K562 (cell line): ENCODE measurements at regions not wholly inside any gene's neighbourhood (a gene's known extent, or its start where the extent isn't known, plus 50 kb on each side); places are given as distances from the start of the nearest gene placed in this dataset.

ENCODE experiments used
- ATAC-seq: fragments of 200-7000 bp; cut with Tn5 transposase; 3 replicates; pipeline ENCODE4 v1.9.1; 2020; ENCODE audit warnings: moderate library complexity
- BruUV-seq: library from RNA; stranded (reverse); fragments of 400-500 nt; replicated peaks from 2 replicates; lab custom pipeline; 2021; lab: Mats Ljungman, UMichigan
- CTCF ChIA-PET: fragments of 300-600 bp; formaldehyde crosslinking; extraction: SDS; loops from one replicate; lab custom pipeline; 2021; ENCODE audit warnings: low intra/inter-chr PET ratio; lab: Yijun Ruan, JAX
- POLR2A ChIA-PET: fragments of 300-600, 350-650 bp; sonication (Branson Sonifier 250); formaldehyde crosslinking; extraction: SDS; loops from one replicate; lab custom pipeline; 2021; ENCODE audit warnings: antibody characterized with exemption, inconsistent platforms; lab: Yijun Ruan, JAX
- DNase-seq, 4 experiments: peaks; one replicate each; pipeline versions ENCODE4 v3.0.0 to v3.0.0-alpha.2; 2011 to 2018; ENCODE audit warnings: low spot score in 3 of 4, mixed read lengths in 3 of 4; ENCODE audit errors: extremely low read depth in 1 of 4
- FAIRE-seq: peaks from 2 replicates; lab custom pipeline; 2011; peaks lifted over from hg19 to GRCh38; lab: Jason Lieb, UNC
- H2AFZ ChIP-seq: 2 replicates; pipeline ENCODE4 v1.6.0; 2011; ENCODE audit warnings: low read depth, low read length, control low read depth, inconsistent platforms
- H3K27ac ChIP-seq: fragments of 200-600 bp; 3 replicates; pipeline ENCODE4 v1.8.0; 2011; ENCODE audit warnings: low read depth, mild to moderate bottlenecking, control low read depth, inconsistent platforms, low read length, moderate library complexity, mixed read lengths; ENCODE audit errors: extremely low read depth
- H3K27me3 ChIP-seq, 2 experiments: fragments of 300-600 bp in 1 of 2; 2 replicates in 1 of 2; 3 replicates in 1 of 2; pipeline versions ENCODE4 v1.6.0 to v1.8.0; 2011; ENCODE audit warnings: inconsistent platforms in 2 of 2, low read length in 2 of 2, mild to moderate bottlenecking in 1 of 2, mixed read lengths in 1 of 2, moderate library complexity in 1 of 2; ENCODE audit not compliant: control insufficient read depth in 2 of 2, insufficient read depth in 2 of 2
- H3K36me3 ChIP-seq: fragments of 300-600 bp; 3 replicates; pipeline ENCODE4 v1.8.0; 2011; ENCODE audit warnings: mild to moderate bottlenecking, low read length, inconsistent platforms; ENCODE audit not compliant: control insufficient read depth, insufficient read depth
- H3K4me1 ChIP-seq, 2 experiments: fragments of 200-600 bp in 1 of 2; replicated peaks in 1 of 2; 2 replicates in 1 of 2; 3 replicates in 1 of 2; pipeline versions ENCODE4 v1.5.1 to v1.8.0; 2011; ENCODE audit warnings: inconsistent platforms in 2 of 2, low read length in 2 of 2, mild to moderate bottlenecking in 1 of 2, mixed read lengths in 1 of 2, moderate library complexity in 1 of 2; ENCODE audit not compliant: control insufficient read depth in 2 of 2, insufficient read depth in 2 of 2
- H3K4me2 ChIP-seq: 2 replicates; pipeline ENCODE4 v1.6.1; 2011; ENCODE audit warnings: low read length, control low read depth, inconsistent platforms, mixed read lengths; ENCODE audit not compliant: insufficient read depth
- H3K4me3 ChIP-seq: fragments of 200-600 bp; sonication (generic), shearing (Covaris generic); 2 replicates; pipeline ENCODE4 v1.5.1; 2016; ENCODE audit warnings: control low read depth, inconsistent platforms
- H3K79me2 ChIP-seq: fragments of 200-600 bp; 3 replicates; pipeline ENCODE4 v1.8.0; 2011; ENCODE audit warnings: low read length, inconsistent platforms; ENCODE audit not compliant: control insufficient read depth, insufficient read depth
- H3K9ac ChIP-seq, 2 experiments: 2 replicates each; pipeline versions ENCODE4 v1.6.0 to v1.6.1; 2011; ENCODE audit warnings: low read depth in 2 of 2, low read length in 2 of 2, control low read depth in 1 of 2, inconsistent platforms in 1 of 2, mild to moderate bottlenecking in 1 of 2, mixed read lengths in 1 of 2; ENCODE audit not compliant: insufficient read depth in 1 of 2
- H3K9me1 ChIP-seq: one replicate; pipeline ENCODE4 v1.6.0; 2011; ENCODE audit warnings: inconsistent platforms, mild to moderate bottlenecking, low read length, moderate library complexity; ENCODE audit not compliant: control insufficient read depth, insufficient read depth
- H3K9me3 ChIP-seq: replicated peaks from 2 replicates; pipeline ENCODE4 v1.5.1; 2011; ENCODE audit warnings: low read depth, low read length, inconsistent platforms; ENCODE audit not compliant: control insufficient read depth, insufficient read depth
- H4K20me1 ChIP-seq: replicated peaks from 2 replicates; pipeline ENCODE4 v1.6.1; 2011; ENCODE audit warnings: low read length, inconsistent platforms, mixed read lengths; ENCODE audit not compliant: control insufficient read depth, insufficient read depth
- COPS2 ChIP-seq: fragments of 450-650 bp; conservative IDR thresholded peaks from 2 replicates; pipeline ENCODE4 v1.6.1; 2016; ENCODE audit warnings: mild to moderate bottlenecking, moderate library complexity
- HEY1 ChIP-seq: fragments of 250-450 bp; sonication (Bioruptor Pico); IDR thresholded peaks from 2 replicates; pipeline ENCODE4 v1.5.0; 2020; ENCODE audit warnings: mild to moderate bottlenecking, moderate library complexity, borderline replicate concordance
- NR2C1 ChIP-seq, 2 experiments: fragments of 450-650 bp; IDR thresholded peaks; 2 replicates each; pipeline ENCODE4 v1.6.1; 2017; ENCODE audit warnings: mild to moderate bottlenecking in 2 of 2, antibody characterized with exemption in 1 of 2, inconsistent platforms in 1 of 2, missing compliant biosample characterization in 1 of 2, missing genetic modification characterization in 1 of 2
- RFX5 ChIP-seq: IDR thresholded peaks from 2 replicates; pipeline ENCODE4 v1.6.1; 2011; ENCODE audit warnings: low read depth, mild to moderate bottlenecking, improper control_type of control experiment, low read length
- SMARCA5 ChIP-seq: fragments of 450-650 bp; IDR thresholded peaks from 2 replicates; pipeline ENCODE4 v1.6.1; 2016
- TAF15 ChIP-seq: fragments of 200-400 bp; formaldehyde crosslinking; IDR thresholded peaks from 2 replicates; pipeline ENCODE4 v1.6.1; 2017; ENCODE audit warnings: mild to moderate bottlenecking, low read depth, low read length, moderate library complexity
- TCF7 ChIP-seq: sonication (generic); IDR thresholded peaks from 2 replicates; pipeline ENCODE4 v1.6.1; 2016; ENCODE audit warnings: antibody characterized with exemption, borderline replicate concordance
- XRCC5 ChIP-seq: fragments of 200-400 bp; formaldehyde crosslinking; IDR thresholded peaks from 2 replicates; pipeline ENCODE4 v1.6.1; 2017; ENCODE audit warnings: low read depth, mild to moderate bottlenecking, low read length
- ZNF589 ChIP-seq: fragments of 200-800 bp; sonication (Bioruptor generic); IDR thresholded peaks from 2 replicates; pipeline ENCODE4 v1.6.1; 2016; ENCODE audit warnings: low read depth, missing genetic modification characterization, missing compliant biosample characterization
- WGBS: fragments of 100-300 bp; shearing (Covaris generic); methylation state at CpG from one replicate; pipeline ENCODE4 v1.1.6; 2016; ENCODE audit warnings: low coverage, mixed read lengths; ENCODE audit not compliant: insufficient coverage; ENCODE audit errors: missing lambda C conversion rate; 5-methylcytosine and 5-hydroxymethylcytosine counted together
- in situ Hi-C: fragments of 300-500 bp; cut with MboI; formaldehyde crosslinking; loops from 4 replicates; pipeline ENCODE4 v1.15.0; 2018; ENCODE audit warnings: inconsistent platforms, mixed read lengths
- intact Hi-C: fragments of 100-400 bp; cut with micrococcal nuclease; formaldehyde crosslinking; loops from 2 replicates; pipeline ENCODE4 v1.14.2; 2022
- TF ChIP-seq, protein P1 (sequence below): fragments of 450-650 bp; formaldehyde crosslinking; IDR thresholded peaks from 2 replicates; pipeline ENCODE4 v1.4.0; 2020; ENCODE audit warnings: mild to moderate bottlenecking, moderate library complexity
- TF ChIP-seq, protein P2 (sequence below): IDR thresholded peaks from 2 replicates; pipeline ENCODE4 v1.6.1; 2011; ENCODE audit not compliant: insufficient read length; ENCODE audit errors: extremely low read depth
- TF ChIP-seq, protein P3 (sequence below): sonication (generic); formaldehyde crosslinking; IDR thresholded peaks from 2 replicates; pipeline ENCODE4 v1.8.1; 2022; ENCODE audit warnings: missing genetic modification reagents
- TF ChIP-seq, protein P4 (sequence below): fragments of 450-650 bp; IDR thresholded peaks from 2 replicates; pipeline ENCODE4 v1.6.1; 2018; ENCODE audit not compliant: partially characterized antibody
- TF ChIP-seq, protein P5 (sequence below): IDR thresholded peaks from 3 replicates; pipeline ENCODE4 v1.6.1; 2011; ENCODE audit warnings: borderline replicate concordance, mild to moderate bottlenecking; ENCODE audit not compliant: insufficient read length, insufficient read depth

DNA sequence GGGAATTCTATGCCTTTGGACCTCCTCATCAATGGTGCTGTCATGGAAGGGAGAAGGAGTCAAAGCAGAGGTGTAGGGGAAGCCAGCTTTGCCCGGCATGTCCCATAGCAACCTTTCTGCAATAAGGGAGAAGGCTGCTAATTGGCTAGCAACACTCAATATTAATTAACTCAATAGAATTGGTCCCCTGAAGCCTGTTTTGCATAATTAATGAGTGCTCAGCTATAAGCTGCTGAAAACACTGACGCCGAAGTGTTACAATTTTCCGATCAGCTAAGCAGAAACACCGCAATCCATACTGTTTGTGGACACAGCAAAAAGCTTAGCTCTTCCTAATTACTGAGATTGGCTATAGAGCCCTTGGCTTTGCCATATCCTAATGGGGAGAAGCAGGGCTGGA lies 245.0 kb downstream of the CSNK2A3 start:
- H2AFZ ChIP-seq = no peak overlapping the region
- CTCF ChIA-PET = no interaction called here
- no peak overlapping the region for H3K4me2 ChIP-seq
- H3K4me3 ChIP-seq = no peak overlapping the region
- H4K20me1 ChIP-seq = no peaks in the 10 kb centered on the region
- POLR2A ChIA-PET = interaction anchor here (0.6 kb wide), 1 partner anchor 459 kb away, joined by 4 read pairs; no protein-coding TSS in a partner anchor
- no TSS peak for BruUV-seq
- ATAC-seq = no peak
- no peaks in the 10 kb centered on the region for H3K4me1 ChIP-seq
- no peaks in the 10 kb centered on the region for H3K79me2 ChIP-seq
- H3K9me3 ChIP-seq = no peaks in the 10 kb centered on the region
- FAIRE-seq = no peak
- H3K27me3 ChIP-seq = peaks cover 0 to 5% of the 10 kb centered on the region in 2 experiments; a peak in 2 of 5 replicates
- TF ChIP-seq ZNF589 (no peak), XRCC5 (no peak), COPS2 (no peak), RFX5 (no peak), NR2C1 (IDR thresholded peaks at IDR 0.05) (no peak), NR2C1 (tag; IDR thresholded peaks at IDR 0.05) (no peak), HEY1 (no peak), TCF7 (no peak), TAF15 (no peak), SMARCA5 (no peak)
- TF ChIP-seq, protein P1, sequence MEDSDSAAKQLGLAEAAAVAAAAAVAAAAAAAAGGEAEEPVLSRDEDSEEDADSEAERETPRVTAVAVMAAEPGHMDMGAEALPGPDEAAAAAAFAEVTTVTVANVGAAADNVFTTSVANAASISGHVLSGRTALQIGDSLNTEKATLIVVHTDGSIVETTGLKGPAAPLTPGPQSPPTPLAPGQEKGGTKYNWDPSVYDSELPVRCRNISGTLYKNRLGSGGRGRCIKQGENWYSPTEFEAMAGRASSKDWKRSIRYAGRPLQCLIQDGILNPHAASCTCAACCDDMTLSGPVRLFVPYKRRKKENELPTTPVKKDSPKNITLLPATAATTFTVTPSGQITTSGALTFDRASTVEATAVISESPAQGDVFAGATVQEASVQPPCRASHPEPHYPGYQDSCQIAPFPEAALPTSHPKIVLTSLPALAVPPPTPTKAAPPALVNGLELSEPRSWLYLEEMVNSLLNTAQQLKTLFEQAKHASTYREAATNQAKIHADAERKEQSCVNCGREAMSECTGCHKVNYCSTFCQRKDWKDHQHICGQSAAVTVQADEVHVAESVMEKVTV (CRISPR knock-in tag) = no peak
- TF ChIP-seq, protein P2, sequence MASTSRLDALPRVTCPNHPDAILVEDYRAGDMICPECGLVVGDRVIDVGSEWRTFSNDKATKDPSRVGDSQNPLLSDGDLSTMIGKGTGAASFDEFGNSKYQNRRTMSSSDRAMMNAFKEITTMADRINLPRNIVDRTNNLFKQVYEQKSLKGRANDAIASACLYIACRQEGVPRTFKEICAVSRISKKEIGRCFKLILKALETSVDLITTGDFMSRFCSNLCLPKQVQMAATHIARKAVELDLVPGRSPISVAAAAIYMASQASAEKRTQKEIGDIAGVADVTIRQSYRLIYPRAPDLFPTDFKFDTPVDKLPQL = no peak
- TF ChIP-seq, protein P3, sequence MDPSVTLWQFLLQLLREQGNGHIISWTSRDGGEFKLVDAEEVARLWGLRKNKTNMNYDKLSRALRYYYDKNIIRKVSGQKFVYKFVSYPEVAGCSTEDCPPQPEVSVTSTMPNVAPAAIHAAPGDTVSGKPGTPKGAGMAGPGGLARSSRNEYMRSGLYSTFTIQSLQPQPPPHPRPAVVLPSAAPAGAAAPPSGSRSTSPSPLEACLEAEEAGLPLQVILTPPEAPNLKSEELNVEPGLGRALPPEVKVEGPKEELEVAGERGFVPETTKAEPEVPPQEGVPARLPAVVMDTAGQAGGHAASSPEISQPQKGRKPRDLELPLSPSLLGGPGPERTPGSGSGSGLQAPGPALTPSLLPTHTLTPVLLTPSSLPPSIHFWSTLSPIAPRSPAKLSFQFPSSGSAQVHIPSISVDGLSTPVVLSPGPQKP = no peak
- TF ChIP-seq, protein P4, sequence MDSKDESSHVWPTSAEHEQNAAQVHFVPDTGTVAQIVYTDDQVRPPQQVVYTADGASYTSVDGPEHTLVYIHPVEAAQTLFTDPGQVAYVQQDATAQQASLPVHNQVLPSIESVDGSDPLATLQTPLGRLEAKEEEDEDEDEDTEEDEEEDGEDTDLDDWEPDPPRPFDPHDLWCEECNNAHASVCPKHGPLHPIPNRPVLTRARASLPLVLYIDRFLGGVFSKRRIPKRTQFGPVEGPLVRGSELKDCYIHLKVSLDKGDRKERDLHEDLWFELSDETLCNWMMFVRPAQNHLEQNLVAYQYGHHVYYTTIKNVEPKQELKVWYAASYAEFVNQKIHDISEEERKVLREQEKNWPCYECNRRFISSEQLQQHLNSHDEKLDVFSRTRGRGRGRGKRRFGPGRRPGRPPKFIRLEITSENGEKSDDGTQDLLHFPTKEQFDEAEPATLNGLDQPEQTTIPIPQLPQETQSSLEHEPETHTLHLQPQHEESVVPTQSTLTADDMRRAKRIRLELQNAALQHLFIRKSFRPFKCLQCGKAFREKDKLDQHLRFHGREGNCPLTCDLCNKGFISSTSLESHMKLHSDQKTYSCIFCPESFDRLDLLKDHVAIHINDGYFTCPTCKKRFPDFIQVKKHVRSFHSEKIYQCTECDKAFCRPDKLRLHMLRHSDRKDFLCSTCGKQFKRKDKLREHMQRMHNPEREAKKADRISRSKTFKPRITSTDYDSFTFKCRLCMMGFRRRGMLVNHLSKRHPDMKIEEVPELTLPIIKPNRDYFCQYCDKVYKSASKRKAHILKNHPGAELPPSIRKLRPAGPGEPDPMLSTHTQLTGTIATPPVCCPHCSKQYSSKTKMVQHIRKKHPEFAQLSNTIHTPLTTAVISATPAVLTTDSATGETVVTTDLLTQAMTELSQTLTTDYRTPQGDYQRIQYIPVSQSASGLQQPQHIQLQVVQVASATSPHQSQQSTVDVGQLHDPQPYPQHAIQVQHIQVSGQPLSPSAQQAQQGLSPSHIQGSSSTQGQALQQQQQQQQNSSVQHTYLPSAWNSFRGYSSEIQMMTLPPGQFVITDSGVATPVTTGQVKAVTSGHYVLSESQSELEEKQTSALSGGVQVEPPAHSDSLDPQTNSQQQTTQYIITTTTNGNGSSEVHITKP = no peak
- TF ChIP-seq, protein P5, sequence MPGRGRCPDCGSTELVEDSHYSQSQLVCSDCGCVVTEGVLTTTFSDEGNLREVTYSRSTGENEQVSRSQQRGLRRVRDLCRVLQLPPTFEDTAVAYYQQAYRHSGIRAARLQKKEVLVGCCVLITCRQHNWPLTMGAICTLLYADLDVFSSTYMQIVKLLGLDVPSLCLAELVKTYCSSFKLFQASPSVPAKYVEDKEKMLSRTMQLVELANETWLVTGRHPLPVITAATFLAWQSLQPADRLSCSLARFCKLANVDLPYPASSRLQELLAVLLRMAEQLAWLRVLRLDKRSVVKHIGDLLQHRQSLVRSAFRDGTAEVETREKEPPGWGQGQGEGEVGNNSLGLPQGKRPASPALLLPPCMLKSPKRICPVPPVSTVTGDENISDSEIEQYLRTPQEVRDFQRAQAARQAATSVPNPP = no peak
- H3K36me3 ChIP-seq = no peaks in the 10 kb centered on the region
- in situ Hi-C loops = no loop called here
- H3K9ac ChIP-seq = no peak overlapping the region
- 2% methylated on average over 5 of the region's 5 CpGs for WGBS
- DNase-seq = no peak
- H3K27ac ChIP-seq = no peak overlapping the region
- H3K9me1 ChIP-seq = no peaks in the 10 kb centered on the region
- intact Hi-C loops = no loop called here
